PC-3 (cell line): ENCODE measurements at regions not wholly inside any gene's neighbourhood (a gene's known extent, or its start where the extent isn't known, plus 50 kb on each side); places are given as distances from the start of the nearest gene placed in this dataset.

Source experiments
- CTCF ChIP-seq: fragments of 300-600 bp; sonication (generic); conservative IDR thresholded peaks from 2 replicates; pipeline ENCODE4 v1.5.1; 2017; ENCODE audit warnings: antibody characterized with exemption, low read depth, mild to moderate bottlenecking, low read length
- EZH2phosphoT487 ChIP-seq: fragments of 300-600 bp; sonication (generic); IDR thresholded peaks from 2 replicates; pipeline ENCODE4 v1.6.1; 2018; ENCODE audit warnings: mild to moderate bottlenecking, antibody characterized with exemption, low read length, borderline replicate concordance

GRCh38 chr17:68763562-68763961, 162.4 kb upstream of the FAM20A start:
- TF ChIP-seq CTCF = no peak
- no peak for TF ChIP-seq EZH2phosphoT487
